CD14-positive monocyte (primary cell): ENCODE measurements at regions not wholly inside any gene's neighbourhood (a gene's known extent, or its start where the extent isn't known, plus 50 kb on each side); places are given as distances from the start of the nearest gene placed in this dataset.

Source experiments
- DNase-seq, 3 donors: peaks; one replicate each; pipeline ENCODE4 v3.0.0-alpha.2; 2011 to 2022
- H2AFZ ChIP-seq: 2 replicates; pipeline ENCODE4 v1.6.0; 2012; ENCODE audit warnings: mild to moderate bottlenecking, low read depth, low read length, inconsistent platforms; ENCODE audit not compliant: insufficient read depth, poor library complexity, severe bottlenecking
- H3K27ac ChIP-seq, 2 donors: 1 replicate in 1 of 2; 2 replicates in 1 of 2; pipeline ENCODE4 v1.5.1; 2012 to 2013; ENCODE audit warnings: low read length in 2 of 2, control low read depth in 1 of 2, inconsistent platforms in 1 of 2, low read depth in 1 of 2, mild to moderate bottlenecking in 1 of 2
- H3K27me3 ChIP-seq, 2 donors: one replicate each; pipeline versions ENCODE4 v1.6.0 to v1.6.1; 2011 to 2013; ENCODE audit warnings: low read length in 2 of 2; ENCODE audit not compliant: control insufficient read depth in 2 of 2, insufficient read depth in 2 of 2
- H3K36me3 ChIP-seq, 2 donors: replicated peaks in 1 of 2; 1 replicate in 1 of 2; 2 replicates in 1 of 2; pipeline versions ENCODE4 v1.5.1 to v1.6.1; 2012 to 2013; ENCODE audit warnings: low read length in 2 of 2, control low read depth in 1 of 2, inconsistent platforms in 1 of 2, mild to moderate bottlenecking in 1 of 2; ENCODE audit not compliant: insufficient read depth in 2 of 2, control insufficient read depth in 1 of 2
- H3K4me1 ChIP-seq, 2 donors: 1 replicate in 1 of 2; 2 replicates in 1 of 2; pipeline versions ENCODE4 v1.5.1 to v1.6.1; 2012 to 2013; ENCODE audit warnings: low read length in 2 of 2, control low read depth in 1 of 2, inconsistent platforms in 1 of 2, mild to moderate bottlenecking in 1 of 2, moderate library complexity in 1 of 2; ENCODE audit not compliant: insufficient read depth in 2 of 2, control insufficient read depth in 1 of 2
- H3K4me2 ChIP-seq: replicated peaks from 2 replicates; pipeline ENCODE3; 2012; ENCODE audit warnings: low read length, moderate library complexity, mild to moderate bottlenecking; ENCODE audit not compliant: poor library complexity, severe bottlenecking; ENCODE audit errors: extremely low read depth
- H3K4me3 ChIP-seq, 3 experiments: fragments of 200-600 bp in 1 of 3; sonication (generic) in 1 of 3; replicated peaks in 1 of 3; 1 replicate in 2 of 3; 2 replicates in 1 of 3; pipeline ENCODE4 v1.5.1; 2011 to 2013; ENCODE audit warnings: low read length in 3 of 3, mild to moderate bottlenecking in 3 of 3, control low read depth in 2 of 3, low read depth in 2 of 3, inconsistent platforms in 1 of 3, moderate library complexity in 1 of 3
- H3K79me2 ChIP-seq: 2 replicates; pipeline ENCODE4 v1.6.0; 2012; ENCODE audit warnings: mild to moderate bottlenecking, control low read depth, inconsistent platforms, low read length, moderate library complexity; ENCODE audit not compliant: insufficient read depth
- H3K9ac ChIP-seq: 2 replicates; pipeline ENCODE4 v1.6.0; 2017; ENCODE audit warnings: low read length, mild to moderate bottlenecking; ENCODE audit not compliant: insufficient read depth, poor library complexity, severe bottlenecking
- H3K9me3 ChIP-seq, 2 donors: replicated peaks in 1 of 2; 1 replicate in 1 of 2; 2 replicates in 1 of 2; pipeline versions ENCODE4 v1.5.1 to v1.6.1; 2012 to 2013; ENCODE audit warnings: low read length in 2 of 2, control low read depth in 1 of 2; ENCODE audit not compliant: control insufficient read depth in 1 of 2, insufficient read depth in 1 of 2
- H4K20me1 ChIP-seq: 2 replicates; pipeline ENCODE4 v1.6.0; 2012; ENCODE audit warnings: mild to moderate bottlenecking, low read length, control low read depth, moderate library complexity; ENCODE audit not compliant: insufficient read depth
- H3K27ac Mint-ChIP-seq, 7 donors: one replicate each; pipeline ENCODE4 v1.8.0; 2020; ENCODE audit warnings: mild to moderate bottlenecking in 7 of 7, mixed read lengths in 7 of 7, moderate library complexity in 6 of 7, inconsistent platforms in 2 of 7
- H3K27me3 Mint-ChIP-seq, 3 donors: one replicate each; pipeline ENCODE4 v1.8.0; 2021 to 2022; ENCODE audit warnings: low read depth in 3 of 3, mild to moderate bottlenecking in 3 of 3, mixed read lengths in 3 of 3, moderate library complexity in 3 of 3, inconsistent platforms in 1 of 3
- H3K36me3 Mint-ChIP-seq, 2 donors: one replicate each; pipeline ENCODE4 v1.8.0; 2020; ENCODE audit warnings: mixed read lengths in 2 of 2, inconsistent platforms in 1 of 2, mild to moderate bottlenecking in 1 of 2
- H3K4me1 Mint-ChIP-seq: one replicate; pipeline ENCODE4 v1.8.0; 2020; ENCODE audit warnings: mild to moderate bottlenecking, mixed read lengths
- H3K4me3 Mint-ChIP-seq, 2 donors: one replicate each; pipeline ENCODE4 v1.8.0; 2020; ENCODE audit warnings: mild to moderate bottlenecking in 2 of 2, mixed read lengths in 2 of 2, moderate library complexity in 1 of 2
- H3K9me3 Mint-ChIP-seq, 7 donors: one replicate each; pipeline ENCODE4 v1.8.0; 2020 to 2022; ENCODE audit warnings: mixed read lengths in 7 of 7, mild to moderate bottlenecking in 6 of 7, moderate library complexity in 6 of 7, inconsistent platforms in 2 of 7
- CTCF ChIP-seq: fragments of 200-600 bp; IDR thresholded peaks from one replicate; pipeline ENCODE4 v1.8.0; 2022; ENCODE audit warnings: antibody characterized with exemption, mild to moderate bottlenecking
- WGBS: methylation state at CpG from one replicate; pipeline ENCODE4 v1.1.5; 2013; ENCODE audit warnings: missing lambda C conversion rate; ENCODE audit not compliant: insufficient coverage; 5-methylcytosine and 5-hydroxymethylcytosine counted together
- intact Hi-C, 2 donors: fragments of 100-400 bp; cut with micrococcal nuclease; formaldehyde crosslinking; loops; one replicate each; pipeline versions ENCODE4 v1.15.0 to v1.15.1; 2023

GRCh38 chr4:141530627-141531026 is 105.8 kb upstream of the IL15 start:
- peaks cover 0 to 3% of the 10 kb centered on the region in 2 donors for H3K9me3 ChIP-seq
- no peak overlapping the region for H3K4me3 Mint-ChIP-seq

GRCh38 chr4:141534985-141535384 is 101.4 kb upstream of the IL15 start:
- no peak overlapping the region for H3K27ac ChIP-seq
- no peak for DNase-seq
- no peaks in the 10 kb centered on the region for H3K79me2 ChIP-seq
- no peak overlapping the region for H3K4me3 ChIP-seq
- H3K4me1 ChIP-seq, result no peaks in the 10 kb centered on the region
- Mint-ChIP-seq H3K27ac (no peak overlapping the region), H3K4me1 (no peaks in the 10 kb centered on the region), H3K27me3 (peaks cover 0 to 1% (median 0%) of the 10 kb centered on the region in 3 donors), H3K9me3 (peaks cover 8 to 29% (median 21%) of the 10 kb centered on the region in 7 donors), H3K4me3 (no peak overlapping the region), H3K36me3 (no peaks in the 10 kb centered on the region)
- no peak overlapping the region for H3K9ac ChIP-seq
- H3K27me3 ChIP-seq, result no peaks in the 10 kb centered on the region
- H3K36me3 ChIP-seq, result no peaks in the 10 kb centered on the region
- no peak for TF ChIP-seq CTCF
- H3K9me3 ChIP-seq, result peaks cover 0 to 6% of the 10 kb centered on the region in 2 donors
- intact Hi-C loops, result no loop called here
- no peaks in the 10 kb centered on the region for H4K20me1 ChIP-seq
- H2AFZ ChIP-seq, result no peak overlapping the region
- H3K4me2 ChIP-seq, result no peak overlapping the region
- WGBS, result no CpG with 5 or more reads among the region's 2 CpGs

More at GRCh38 chr4:141530627-141531026, 105.8 kb upstream of the IL15 start:
- WGBS, result no CpG with 5 or more reads among the region's 4 CpGs
- no peaks in the 10 kb centered on the region for H4K20me1 ChIP-seq
- no peaks in the 10 kb centered on the region for H3K4me1 Mint-ChIP-seq
- H3K9ac ChIP-seq, result no peak overlapping the region
- H3K4me1 ChIP-seq, result no peaks in the 10 kb centered on the region
- no peak for TF ChIP-seq CTCF
- peaks cover 0 to 1% (median 0%) of the 10 kb centered on the region in 3 donors for H3K27me3 Mint-ChIP-seq
- H3K4me3 ChIP-seq, result no peak overlapping the region
- H3K9me3 Mint-ChIP-seq, result peaks cover 6 to 20% (median 10%) of the 10 kb centered on the region in 7 donors
- H3K27ac Mint-ChIP-seq, result no peak overlapping the region
- H3K79me2 ChIP-seq, result no peaks in the 10 kb centered on the region
- H3K4me2 ChIP-seq, result no peak overlapping the region
- DNase-seq, result no peak
- no peak overlapping the region for H2AFZ ChIP-seq
- H3K36me3 Mint-ChIP-seq, result no peaks in the 10 kb centered on the region
- no peak overlapping the region for H3K27ac ChIP-seq
- H3K27me3 ChIP-seq, result no peaks in the 10 kb centered on the region
- H3K36me3 ChIP-seq, result no peaks in the 10 kb centered on the region
- intact Hi-C loops, result no loop called here
